Stimulated activated CD4-positive, alpha-beta T cell treated with anti-CD3 and anti-CD28 coated beads, Interleukin-12 subunit alpha, Interleukin-12 subunit beta, amount 100 ng/mL, for 48 hours (primary cell): ENCODE measurements at regions not wholly inside any gene's neighbourhood (a gene's known extent, or its start where the extent isn't known, plus 50 kb on each side); places are given as distances from the start of the nearest gene placed in this dataset.

ENCODE experiments used
- DNase-seq, 3 donors: peaks; one replicate each; pipeline ENCODE4 v3.0.0-alpha.2; 2020; ENCODE audit warnings: low read depth in 2 of 3, low spot score in 1 of 3

- no peak for DNase-seq
These were observed 51.2 kb upstream of the ROCK1 start for GRCh38 chr18:21162786-21163185.

- DNase-seq, result no peak
These were observed 52.3 kb upstream of the ROCK1 start for GRCh38 chr18:21163647-21164547.

GRCh38 chr18:21164548-21165095 lies 53.0 kb upstream of the ROCK1 start:
- no peak for DNase-seq

- no peak for DNase-seq
These were observed 56.2 kb upstream of the ROCK1 start for GRCh38 chr18:21167641-21168377.

GRCh38 chr18:21168880-21169279 lies 57.3 kb upstream of the ROCK1 start:
- DNase-seq, result no peak

GRCh38 chr18:21177822-21178221 lies 64.2 kb upstream of the GREB1L start:
- no peak for DNase-seq

- peak; percentile 8 to 67 (median 14) for DNase-seq
These were observed 62.3 kb upstream of the GREB1L start for GRCh38 chr18:21179590-21180220.

GRCh38 chr18:21180588-21180987 lies 61.4 kb upstream of the GREB1L start:
- DNase-seq, result no peak

GRCh38 chr18:21181766-21182165 lies 60.3 kb upstream of the GREB1L start:
- no peak for DNase-seq

GRCh38 chr18:21183670-21184069 lies 58.4 kb upstream of the GREB1L start:
- no peak for DNase-seq

- DNase-seq, result no peak
These were observed 57.5 kb upstream of the GREB1L start for GRCh38 chr18:21184396-21184996.

- no peak for DNase-seq
These were observed 54.1 kb upstream of the GREB1L start for GRCh38 chr18:21187886-21188285.

GRCh38 chr18:21191596-21192307 lies 50.3 kb upstream of the GREB1L start:
- DNase-seq, result peak; percentile 4 to 11 (median 6)
